HG03103 (cell line): ENCODE measurements at regions not wholly inside any gene's neighbourhood (a gene's known extent, or its start where the extent isn't known, plus 50 kb on each side); places are given as distances from the start of the nearest gene placed in this dataset.

Source experiments
- ATAC-seq: cut with Tn5 transposase; IDR thresholded peaks from one replicate; pipeline ENCODE4 v1.9.1; 2021; ENCODE audit warnings: low read depth; ENCODE audit not compliant: unreplicated experiment

GRCh38 chr18:22260208-22260820, 90.9 kb downstream of the GATA6 start:
- no peak for ATAC-seq

- no peak for ATAC-seq
Measured at GRCh38 chr18:22257022-22257543, 87.7 kb downstream of the GATA6 start.

GRCh38 chr18:22254088-22254487, 84.7 kb downstream of the GATA6 start:
- ATAC-seq, result no peak

- no peak for ATAC-seq
Measured at GRCh38 chr18:22253676-22254075, 84.3 kb downstream of the GATA6 start.

- no peak for ATAC-seq
Measured at GRCh38 chr18:22253156-22253555, 83.8 kb downstream of the GATA6 start.
